Body of pancreas (tissue), 4 donors: ENCODE measurements at regions not wholly inside any gene's neighbourhood (a gene's known extent, or its start where the extent isn't known, plus 50 kb on each side); places are given as distances from the start of the nearest gene placed in this dataset.
"Not testable (repeated sequence)": the region's sequence is repeated elsewhere in the genome, so short reads cannot be mapped to it uniquely, and the experiment has no call there.

Source experiments
- ATAC-seq: fragments of 150-250 bp; one replicate; pipeline ENCODE4 v1.9.1; 2016
- DNase-seq, 4 donors: peaks; one replicate each; pipeline ENCODE4 v3.0.0-alpha.2; 2019
- H3K27ac ChIP-seq, 4 donors: fragments of 200-600 bp; sonication (generic); 1 replicate in 3 of 4; 2 replicates in 1 of 4; pipeline versions ENCODE4 v1.5.1 to v1.6.1; 2016 to 2019; ENCODE audit warnings: mild to moderate bottlenecking in 1 of 4, mixed read lengths in 1 of 4, moderate library complexity in 1 of 4
- H3K27me3 ChIP-seq, 2 donors: fragments of 200-600 bp; sonication (generic); one replicate each; pipeline ENCODE4 v1.6.0; 2016; ENCODE audit warnings: mild to moderate bottlenecking in 1 of 2
- H3K36me3 ChIP-seq, 2 donors: fragments of 200-600 bp; sonication (generic); replicated peaks in 1 of 2; 2 replicates each; pipeline ENCODE4 v1.5.1; 2016; ENCODE audit warnings: low read depth in 2 of 2; ENCODE audit not compliant: insufficient read depth in 1 of 2
- H3K4me1 ChIP-seq: fragments of 200-600 bp; sonication (generic); one replicate; pipeline ENCODE4 v1.6.0; 2016
- H3K4me3 ChIP-seq, 2 donors: fragments of 200-600 bp; sonication (generic); 1 replicate in 1 of 2; 2 replicates in 1 of 2; pipeline ENCODE4 v1.5.1; 2016 to 2019
- H3K9me3 ChIP-seq, 3 donors: fragments of 200-600 bp; sonication (generic); 1 replicate in 2 of 3; 2 replicates in 1 of 3; pipeline ENCODE4 v1.5.1; 2016
- CTCF ChIP-seq, 7 experiments: fragments of 450-650 bp in 4 of 7; fragments of 200-600 bp in 3 of 7; sonication (generic) in 3 of 7; IDR thresholded peaks; one replicate each; pipeline ENCODE4 v1.5.1; 2016 to 2019; ENCODE audit warnings: antibody characterized with exemption in 7 of 7
- POLR2A ChIP-seq, 3 donors: fragments of 450-650 bp; IDR thresholded peaks; one replicate each; pipeline ENCODE4 v1.6.1; 2016; ENCODE audit warnings: antibody characterized with exemption in 3 of 3, mild to moderate bottlenecking in 2 of 3
- WGBS, 2 donors: methylation state at CpG; one replicate each; pipeline ENCODE4 v1.1.5; 2017; 5-methylcytosine and 5-hydroxymethylcytosine counted together
- intact Hi-C: fragments of 100-400 bp; cut with DNase I; formaldehyde crosslinking; loops from one replicate; pipeline ENCODE4 v1.15.1; 2023

- Histone ChIP-seq H3K4me1 (no peaks in the 10 kb centered on the region), H3K4me3 (no peak overlapping the region), H3K27me3 (no peaks in the 10 kb centered on the region), H3K27ac (no peak overlapping the region), H3K9me3 (no peaks in the 10 kb centered on the region), H3K36me3 (no peaks in the 10 kb centered on the region)
- TF ChIP-seq CTCF (IDR thresholded peaks at IDR 0.05) (no peak), POLR2A (IDR thresholded peaks at IDR 0.05) (no peak)
- intact Hi-C loops = no loop called here
- DNase-seq = no peak
- ATAC-seq = no peak
- 78 to 85% methylated on average over 5 of the region's 5 CpGs for WGBS, 2 donors
Observed at GRCh38 chr15:38847666-38848065, 283.1 kb upstream of the RASGRP1 start.

GRCh38 chr15:38849046-38849445 lies 284.4 kb upstream of the RASGRP1 start:
- intact Hi-C loops = no loop called here

GRCh38 chr15:38852188-38852587 lies 287.6 kb upstream of the RASGRP1 start:
- H3K36me3 ChIP-seq, H3K4me3 ChIP-seq, ATAC-seq, H3K4me1 ChIP-seq, H3K27me3 ChIP-seq, intact Hi-C loops, DNase-seq, H3K27ac ChIP-seq, H3K9me3 ChIP-seq: not testable (repeated sequence)
- WGBS, 2 donors = 100% methylated on average over 1 of the region's 1 CpG

More at GRCh38 chr15:38849046-38849445, 284.4 kb upstream of the RASGRP1 start:
- ATAC-seq (no peak), DNase-seq (no peak)
- Histone ChIP-seq H3K4me3 (no peak overlapping the region), H3K36me3 (no peaks in the 10 kb centered on the region), H3K9me3 (no peaks in the 10 kb centered on the region), H3K27ac (no peak overlapping the region), H3K27me3 (no peaks in the 10 kb centered on the region), H3K4me1 (no peaks in the 10 kb centered on the region)
- 0 to 30% methylated on average over 1 of the region's 1 CpG for WGBS, 2 donors
- TF ChIP-seq CTCF (IDR thresholded peaks at IDR 0.05) (no peak), POLR2A (IDR thresholded peaks at IDR 0.05) (no peak)

- TF ChIP-seq POLR2A (IDR thresholded peaks at IDR 0.05) (no peak), CTCF (IDR thresholded peaks at IDR 0.05) (no peak)
- intact Hi-C loops = no loop called here
- no peaks in the 10 kb centered on the region for H3K4me1 ChIP-seq
- 40% methylated on average over 1 of the region's 1 CpG; no CpG with 5 or more reads in 1 of the 2 donors for WGBS, 2 donors
- no peak overlapping the region for H3K4me3 ChIP-seq
- ATAC-seq (no peak), DNase-seq (no peak)
- H3K27ac ChIP-seq = no peak overlapping the region
- H3K36me3 ChIP-seq = no peaks in the 10 kb centered on the region
- H3K27me3 ChIP-seq = no peaks in the 10 kb centered on the region
- H3K9me3 ChIP-seq = no peaks in the 10 kb centered on the region
Observed at GRCh38 chr15:38853608-38854007, 289.0 kb upstream of the RASGRP1 start.

- H3K4me3 ChIP-seq = no peak overlapping the region
- intact Hi-C loops = no loop called here
- ATAC-seq (no peak), DNase-seq (no peak)
- no peaks in the 10 kb centered on the region for H3K9me3 ChIP-seq
- H3K36me3 ChIP-seq = no peaks in the 10 kb centered on the region
- 43 to 56% methylated on average over 4 of the region's 4 CpGs for WGBS, 2 donors
- no peaks in the 10 kb centered on the region for H3K4me1 ChIP-seq
- no peak overlapping the region for H3K27ac ChIP-seq
- no peaks in the 10 kb centered on the region for H3K27me3 ChIP-seq
- TF ChIP-seq POLR2A (IDR thresholded peaks at IDR 0.05) (no peak), CTCF (IDR thresholded peaks at IDR 0.05) (no peak)
Observed at GRCh38 chr15:38854506-38854905, 289.9 kb upstream of the RASGRP1 start.
